Inferior parietal cortex (tissue), 1 donor: ENCODE measurements at regions not wholly inside any gene's neighbourhood (a gene's known extent, or its start where the extent isn't known, plus 50 kb on each side); places are given as distances from the start of the nearest gene placed in this dataset.
"Not testable (repeated sequence)": the region's sequence is repeated elsewhere in the genome, so short reads cannot be mapped to it uniquely, and the experiment has no call there.

Experiments
- DNase-seq: peaks from one replicate; pipeline ENCODE4 v3.0.0-alpha.2; 2016; ENCODE audit errors: extremely low spot score

DNA sequence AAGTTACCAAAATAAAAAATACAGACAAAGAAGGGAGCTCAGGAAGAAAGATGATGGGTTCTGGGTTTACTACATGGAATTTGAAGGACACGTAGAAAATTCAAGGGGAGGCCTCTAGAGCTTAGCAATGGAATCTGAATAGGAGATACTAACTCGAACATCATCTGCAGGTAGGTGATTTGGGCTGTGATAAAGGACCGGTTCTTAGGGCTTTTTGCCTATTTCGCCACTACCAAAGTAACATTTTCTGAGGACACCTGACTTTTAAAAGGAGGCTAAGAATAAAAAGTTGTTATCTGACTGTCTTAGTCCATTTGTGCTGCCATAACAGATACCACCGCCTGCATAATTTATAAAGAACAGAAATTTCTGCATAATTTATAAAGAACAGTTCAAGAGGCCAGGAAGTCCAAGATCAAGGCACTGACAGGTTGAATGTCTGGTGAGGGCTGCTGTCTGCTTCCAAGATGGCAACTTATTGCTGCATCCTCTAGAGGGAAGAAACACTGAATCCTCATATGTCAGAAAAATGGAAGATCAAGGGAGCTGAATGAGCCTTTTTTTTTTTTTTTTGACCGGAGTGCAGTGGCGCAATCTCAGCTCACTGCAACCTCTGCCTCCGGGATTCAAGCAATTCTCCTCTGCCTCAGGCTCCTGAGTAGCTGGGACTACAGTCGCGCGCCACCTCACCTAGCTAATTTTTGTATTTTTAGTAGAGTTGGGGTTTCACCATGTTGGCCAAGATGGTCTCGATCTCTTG is 67.9 kb upstream of the UBE2E2 start:
- no peak for DNase-seq

DNA sequence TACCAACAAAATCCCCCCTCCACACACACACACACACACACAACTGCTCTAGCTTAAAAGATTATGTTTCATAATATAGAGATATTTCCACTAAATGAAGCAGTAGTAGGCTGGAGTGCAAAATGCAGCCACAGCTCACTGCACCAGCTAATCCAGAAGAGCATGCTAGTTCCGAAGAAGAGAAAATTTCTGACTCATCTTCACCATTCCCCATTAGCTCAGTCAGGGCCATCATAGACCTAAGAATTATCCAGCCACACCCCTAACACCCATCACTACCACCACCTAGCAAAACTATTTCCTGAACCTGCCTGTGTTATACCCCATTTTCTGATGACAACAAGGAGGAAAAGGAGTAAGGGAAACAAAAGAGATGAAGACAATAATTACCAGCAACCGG is 67.1 kb upstream of the UBE2E2 start:
- DNase-seq = no peak

DNA sequence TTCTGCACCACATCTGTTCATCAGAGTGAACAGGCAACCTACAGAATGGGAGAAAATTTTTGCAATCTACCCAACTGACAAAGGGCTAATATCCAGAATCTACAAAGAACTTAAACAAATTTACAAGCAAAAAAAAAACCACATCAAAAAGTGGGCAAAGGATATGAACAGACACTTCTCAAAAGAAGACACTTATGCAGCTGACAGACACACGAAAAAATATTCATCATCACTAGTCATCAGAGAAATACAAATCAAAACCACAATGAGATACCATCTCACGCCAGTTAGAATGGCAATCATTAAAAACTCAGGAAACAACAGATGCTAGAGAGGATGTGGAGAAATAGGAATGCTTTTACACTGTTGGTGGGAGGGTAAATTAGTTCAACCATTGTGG is 59.1 kb upstream of the UBE2E2 start:
- not testable (repeated sequence) for DNase-seq

- DNase-seq = no peak
Measured at GRCh38 chr3:23146163-23146562, 57.0 kb upstream of the UBE2E2 start.

GRCh38 chr3:23152989-23153388 is 50.1 kb upstream of the UBE2E2 start:
- DNase-seq = no peak
